Endothelial cell of umbilical vein (primary cell): ENCODE measurements at regions not wholly inside any gene's neighbourhood (a gene's known extent, or its start where the extent isn't known, plus 50 kb on each side); places are given as distances from the start of the nearest gene placed in this dataset.

Experiments
- BruUV-seq: library from RNA; stranded (reverse); fragments of 400-500 nt; replicated peaks from 2 replicates; lab custom pipeline; 2021; lab: Mats Ljungman, UMichigan
- CTCF ChIA-PET: fragments of 300-600, 350-600 bp; sonication (Branson Sonifier 250); formaldehyde crosslinking; loops from one replicate; lab custom pipeline; 2021; ENCODE audit warnings: antibody characterized with exemption, inconsistent platforms; lab: Charles Lee
- POLR2A ChIA-PET: fragments of 300-600, 350-600 bp; sonication (Branson Sonifier 250); formaldehyde crosslinking; loops from one replicate; lab custom pipeline; 2021; ENCODE audit warnings: antibody characterized with exemption, inconsistent platforms; lab: Charles Lee
- DNase-seq: peaks from one replicate; pipeline ENCODE4 v3.0.0-alpha.2; 2011; ENCODE audit warnings: low read depth, low spot score
- FAIRE-seq: peaks from 2 replicates; lab custom pipeline; 2011; peaks lifted over from hg19 to GRCh38; lab: Jason Lieb, UNC
- H2AFZ ChIP-seq: 2 replicates; pipeline ENCODE4 v1.6.0; 2012; ENCODE audit warnings: low read depth, low read length, control low read depth, inconsistent platforms
- H3K27ac ChIP-seq: 2 replicates; pipeline ENCODE4 v1.5.1; 2011; ENCODE audit warnings: low read depth, mild to moderate bottlenecking, control low read depth, low read length, moderate library complexity; ENCODE audit not compliant: insufficient read depth
- H3K27me3 ChIP-seq, 2 experiments: 2 replicates each; pipeline versions ENCODE4 v1.6.0 to v1.6.1; 2011; ENCODE audit warnings: low read length in 2 of 2, mixed read lengths in 1 of 2; ENCODE audit not compliant: control insufficient read depth in 2 of 2, insufficient read depth in 2 of 2
- H3K36me3 ChIP-seq, 2 experiments: 2 replicates in 1 of 2; 3 replicates in 1 of 2; pipeline ENCODE4 v1.5.1; 2011; ENCODE audit warnings: low read length in 2 of 2, mild to moderate bottlenecking in 1 of 2, moderate library complexity in 1 of 2; ENCODE audit not compliant: control insufficient read depth in 2 of 2, insufficient read depth in 2 of 2; ENCODE audit errors: extremely low read depth in 1 of 2
- H3K4me1 ChIP-seq: 3 replicates; pipeline ENCODE4 v1.5.1; 2011; ENCODE audit warnings: mild to moderate bottlenecking, low read length; ENCODE audit not compliant: control insufficient read depth, insufficient read depth; ENCODE audit errors: extremely low read depth
- H3K4me2 ChIP-seq: 2 replicates; pipeline ENCODE4 v1.6.1; 2011; ENCODE audit warnings: low read length, control low read depth, mixed read lengths; ENCODE audit not compliant: insufficient read depth
- H3K4me3 ChIP-seq, 3 experiments: fragments of 200-600 bp in 1 of 3; sonication (generic), shearing (Covaris generic) in 1 of 3; replicated peaks in 1 of 3; 2 replicates each; pipeline ENCODE4 v1.5.1; 2011 to 2016; ENCODE audit warnings: control low read depth in 3 of 3, low read length in 3 of 3, mild to moderate bottlenecking in 2 of 3, inconsistent platforms in 1 of 3, low read depth in 1 of 3, moderate library complexity in 1 of 3; ENCODE audit not compliant: insufficient read depth in 1 of 3
- H3K79me2 ChIP-seq: 2 replicates; pipeline ENCODE4 v1.6.0; 2012; ENCODE audit warnings: low read length, inconsistent platforms; ENCODE audit not compliant: control insufficient read depth, insufficient read depth
- H3K9ac ChIP-seq: replicated peaks from 2 replicates; pipeline ENCODE3; 2011; ENCODE audit warnings: low read length, control low read depth; ENCODE audit not compliant: insufficient read depth; ENCODE audit errors: extremely low read depth
- H3K9me1 ChIP-seq: replicated peaks from 3 replicates; pipeline ENCODE4 v1.6.0; 2011; ENCODE audit warnings: mild to moderate bottlenecking, low read length; ENCODE audit not compliant: control insufficient read depth, insufficient read depth; ENCODE audit errors: extremely low read depth
- H3K9me3 ChIP-seq: replicated peaks from 2 replicates; pipeline ENCODE4 v1.5.1; 2012; ENCODE audit warnings: low read length, inconsistent platforms; ENCODE audit not compliant: control insufficient read depth, insufficient read depth
- H4K20me1 ChIP-seq: replicated peaks from 2 replicates; pipeline ENCODE3; 2011; ENCODE audit warnings: mild to moderate bottlenecking, low read length; ENCODE audit not compliant: control insufficient read depth, insufficient read depth; ENCODE audit errors: extremely low read depth
- CTCF ChIP-seq, 2 donors: IDR thresholded peaks; 1 replicate in 1 of 2; 2 replicates in 1 of 2; pipeline ENCODE4 v1.5.1; 2011; ENCODE audit warnings: low read length in 2 of 2, mild to moderate bottlenecking in 2 of 2, moderate library complexity in 2 of 2, control low read depth in 1 of 2, inconsistent platforms in 1 of 2, low read depth in 1 of 2; ENCODE audit not compliant: insufficient read depth in 1 of 2; ENCODE audit errors: extremely low read depth in 1 of 2
- EZH2 ChIP-seq: IDR thresholded peaks from 2 replicates; pipeline ENCODE4 v1.6.1; 2012; ENCODE audit warnings: borderline replicate concordance, low read depth, mild to moderate bottlenecking, moderate library complexity, low read length, inconsistent platforms; ENCODE audit not compliant: severe bottlenecking
- FOS ChIP-seq: IDR thresholded peaks from 2 replicates; pipeline ENCODE4 v1.6.1; 2011; ENCODE audit warnings: mild to moderate bottlenecking, low read length, moderate library complexity, borderline replicate concordance; ENCODE audit not compliant: insufficient read depth
- GATA2 ChIP-seq: IDR thresholded peaks from 2 replicates; pipeline ENCODE4 v1.7.0; 2011; ENCODE audit warnings: low read depth, mild to moderate bottlenecking, moderate library complexity, mixed read lengths, low read length; ENCODE audit not compliant: insufficient read length, insufficient read depth
- JUN ChIP-seq: IDR thresholded peaks from 2 replicates; pipeline ENCODE4 v1.6.1; 2011; ENCODE audit warnings: borderline replicate concordance, low read depth; ENCODE audit not compliant: insufficient read length, insufficient read depth
- MAX ChIP-seq: IDR thresholded peaks from 2 replicates; pipeline ENCODE4 v1.6.1; 2011; ENCODE audit not compliant: insufficient read depth, insufficient read length
- MYC ChIP-seq: IDR thresholded peaks from one replicate; pipeline ENCODE4 v1.6.1; 2011; ENCODE audit warnings: mild to moderate bottlenecking, low read depth, low read length
- POLR2A ChIP-seq: IDR thresholded peaks from 2 replicates; pipeline ENCODE4 v1.6.1; 2012; ENCODE audit warnings: low read depth, mild to moderate bottlenecking, control low read depth, low read length
- POLR2AphosphoS5 ChIP-seq: IDR thresholded peaks from 2 replicates; pipeline ENCODE4 v1.6.1; 2012; ENCODE audit warnings: low read depth, mild to moderate bottlenecking, control low read depth, low read length, moderate library complexity; ENCODE audit not compliant: insufficient read depth
- dilution Hi-C: fragments of 300-500 bp; cut with MboI; formaldehyde crosslinking; loops from one replicate; pipeline ENCODE4 v1.15.0; 2019; ENCODE audit warnings: low sequenced_read_pairs; ENCODE audit not compliant: extremely low pct_ligation_motif_present
- intact Hi-C: fragments of 100-400 bp; cut with micrococcal nuclease; formaldehyde crosslinking; loops from one replicate; pipeline ENCODE4 v1.10.0; 2022

- FAIRE-seq (no peak), DNase-seq (no peak)
- H3K9me3 ChIP-seq = peaks cover 2% of the 10 kb centered on the region
- no peak overlapping the region for H3K4me2 ChIP-seq
- no peak overlapping the region for H3K4me3 ChIP-seq
- H4K20me1 ChIP-seq = no peaks in the 10 kb centered on the region
- no peak overlapping the region for H3K9ac ChIP-seq
- dilution Hi-C loops (no loop called here), intact Hi-C loops (no loop called here)
- no peaks in the 10 kb centered on the region for H3K4me1 ChIP-seq
- no TSS peak for BruUV-seq
- CTCF ChIA-PET = no interaction called here
- H3K27ac ChIP-seq = no peak overlapping the region
- H3K27me3 ChIP-seq = no peaks in the 10 kb centered on the region
- TF ChIP-seq MAX (no peak), FOS (no peak), POLR2A (no peak), GATA2 (no peak), CTCF (IDR thresholded peaks at IDR 0.05; ENCODE audit: extremely low read depth in 1 of 2, insufficient read depth in 1 of 2, low read depth in 1 of 2, low read length in 2 of 2) (no peak), EZH2 (no peak), MYC (no peak), JUN (no peak), POLR2AphosphoS5 (no peak)
- H3K9me1 ChIP-seq = no peaks in the 10 kb centered on the region
- POLR2A ChIA-PET = no interaction called here
- no peaks in the 10 kb centered on the region for H3K36me3 ChIP-seq
- no peaks in the 10 kb centered on the region for H3K79me2 ChIP-seq
- no peak overlapping the region for H2AFZ ChIP-seq
Observed at GRCh38 chr3:74511078-74511477, 103.4 kb downstream of the CNTN3 start.
